Middle frontal gyrus (tissue), 1 donor: ENCODE measurements at regions not wholly inside any gene's neighbourhood (a gene's known extent, or its start where the extent isn't known, plus 50 kb on each side); places are given as distances from the start of the nearest gene placed in this dataset.

Source experiments
- DNase-seq: peaks from one replicate; pipeline ENCODE4 v3.0.0-alpha.2; 2015; ENCODE audit warnings: low spot score; ENCODE audit errors: extremely low spot score

DNA sequence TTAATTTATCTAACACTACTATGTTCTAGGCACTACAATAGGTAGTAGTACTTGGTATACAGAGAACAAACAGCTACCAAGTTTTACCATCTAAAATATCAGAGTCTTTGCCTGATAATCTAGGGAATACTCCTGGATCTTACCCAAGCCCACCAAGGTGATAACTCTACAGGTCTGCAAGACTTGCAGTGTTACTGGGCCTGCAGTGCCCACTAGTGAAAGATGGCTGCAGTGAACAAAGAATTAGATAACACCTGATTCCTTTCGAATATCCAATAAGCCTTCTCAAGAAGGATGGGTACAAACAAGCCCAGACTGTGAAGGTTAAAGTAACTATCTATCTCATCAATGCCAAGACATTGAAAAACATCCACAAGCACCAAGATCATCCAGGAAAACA is 317.0 kb upstream of the DCBLD2 start:
- no peak for DNase-seq

DNA sequence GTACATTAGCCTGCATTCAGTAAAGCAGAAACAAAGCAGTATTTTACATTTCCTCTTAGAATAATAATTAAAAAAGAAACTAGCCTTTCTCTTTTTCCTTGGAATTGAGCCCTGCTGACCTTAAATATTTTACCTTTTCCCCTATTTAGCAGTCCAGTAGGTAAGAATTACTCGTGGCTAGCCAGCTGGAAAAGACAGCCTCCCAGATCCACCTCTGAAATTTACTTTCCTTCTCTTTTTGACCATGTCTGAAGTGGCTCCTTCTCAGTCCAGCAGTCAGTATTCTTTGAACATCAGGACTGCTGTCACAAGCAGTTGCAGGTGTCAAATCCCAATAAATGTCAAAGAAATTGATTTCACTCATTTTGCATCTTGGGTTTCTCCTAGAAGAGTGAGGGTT is 311.5 kb upstream of the DCBLD2 start:
- no peak for DNase-seq

DNA sequence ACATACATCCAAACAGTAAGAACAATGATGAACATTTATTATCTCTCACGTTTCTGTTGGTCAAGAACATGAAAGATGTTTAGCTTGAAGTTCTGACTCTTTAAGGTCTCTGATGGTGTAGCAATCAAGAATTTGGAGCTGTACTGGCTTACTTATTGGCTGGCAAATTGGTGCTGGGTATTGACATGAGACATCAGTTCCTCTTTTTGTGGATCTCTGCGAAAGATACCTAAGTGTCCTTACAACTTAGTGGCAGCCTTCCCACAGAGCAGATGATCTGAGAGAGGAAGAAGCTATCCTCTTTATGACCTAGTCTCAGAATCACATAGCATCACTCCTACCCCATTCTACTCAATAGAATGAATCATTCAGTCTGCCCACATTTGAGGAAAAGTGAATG is 309.8 kb upstream of the DCBLD2 start:
- DNase-seq = no peak

DNA sequence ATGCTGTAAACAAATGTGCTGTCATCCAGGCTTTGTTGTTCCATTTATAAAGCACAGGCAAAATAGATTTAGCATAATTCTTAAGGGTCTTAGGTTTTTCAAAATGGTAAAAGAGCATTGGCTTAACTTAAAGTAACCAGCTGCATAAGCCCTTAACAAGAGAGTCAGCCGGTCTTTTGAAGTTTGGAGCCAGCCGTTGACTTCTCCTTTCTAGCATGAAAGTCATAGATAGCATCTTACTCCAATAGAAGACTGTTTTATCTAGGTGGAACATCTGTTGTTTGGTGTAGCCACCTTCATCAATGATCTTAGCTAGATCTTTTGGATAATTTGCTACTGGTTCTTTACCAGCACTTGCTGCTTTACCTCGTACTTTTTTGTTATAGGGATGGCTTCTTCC is 297.5 kb upstream of the DCBLD2 start:
- no peak for DNase-seq

DNA sequence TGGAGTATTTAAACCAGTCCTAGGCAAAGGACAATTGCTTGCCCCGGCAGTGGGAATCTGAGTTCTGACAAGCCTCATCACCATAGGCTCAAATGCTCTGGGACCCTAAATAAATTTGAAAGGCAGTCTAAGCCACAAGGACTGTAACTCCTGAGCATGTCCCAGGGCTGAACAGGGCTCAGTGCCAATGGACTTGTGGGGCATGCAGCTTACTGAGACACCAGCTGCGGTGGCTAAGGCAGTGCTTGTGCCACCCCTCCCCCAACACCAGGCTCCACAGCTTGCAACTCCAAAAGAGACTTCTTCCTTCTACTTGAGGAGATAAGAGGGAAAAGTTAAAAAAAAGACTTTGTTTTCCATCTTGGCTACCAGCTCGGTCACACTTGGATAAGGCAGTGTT is 289.7 kb upstream of the DCBLD2 start:
- no peak for DNase-seq

DNA sequence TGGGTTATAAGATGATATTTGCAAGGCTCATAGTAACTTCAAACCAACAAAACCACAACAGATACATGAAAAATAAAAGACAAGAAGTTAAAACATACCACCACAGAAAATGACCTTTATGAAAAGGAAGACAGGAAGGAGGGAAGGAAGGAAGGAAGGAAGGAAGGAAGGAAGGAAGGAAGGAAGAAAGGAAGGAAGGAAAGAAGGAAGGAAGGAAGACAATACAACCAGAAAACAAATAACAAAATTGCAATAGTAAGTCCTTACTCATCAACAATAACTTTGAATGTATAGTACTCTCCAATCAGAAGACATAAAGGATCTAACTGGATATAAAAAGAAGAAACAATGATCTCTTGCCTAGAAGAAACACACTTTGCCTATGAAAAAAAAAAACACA is 287.4 kb upstream of the DCBLD2 start:
- no peak for DNase-seq

DNA sequence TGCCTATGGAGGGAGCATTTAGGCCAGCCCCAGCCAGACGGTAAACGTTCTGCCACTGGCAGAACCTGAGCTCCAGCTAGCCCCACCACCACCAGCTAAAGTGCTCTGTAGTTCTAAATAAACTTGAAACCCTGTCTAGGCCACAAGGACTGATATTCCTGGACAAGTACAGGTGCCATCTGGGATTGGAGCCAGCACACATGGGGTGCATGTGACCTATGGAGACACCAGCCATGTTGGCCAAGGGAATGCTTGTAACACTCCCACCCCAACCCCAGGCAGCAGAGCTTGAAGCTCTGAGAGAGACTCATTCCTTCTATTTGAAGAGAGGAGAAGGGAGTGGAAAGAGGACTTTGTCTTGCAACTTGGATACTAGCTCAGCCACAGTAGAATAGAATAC is 284.5 kb upstream of the DCBLD2 start:
- no peak for DNase-seq

DNA sequence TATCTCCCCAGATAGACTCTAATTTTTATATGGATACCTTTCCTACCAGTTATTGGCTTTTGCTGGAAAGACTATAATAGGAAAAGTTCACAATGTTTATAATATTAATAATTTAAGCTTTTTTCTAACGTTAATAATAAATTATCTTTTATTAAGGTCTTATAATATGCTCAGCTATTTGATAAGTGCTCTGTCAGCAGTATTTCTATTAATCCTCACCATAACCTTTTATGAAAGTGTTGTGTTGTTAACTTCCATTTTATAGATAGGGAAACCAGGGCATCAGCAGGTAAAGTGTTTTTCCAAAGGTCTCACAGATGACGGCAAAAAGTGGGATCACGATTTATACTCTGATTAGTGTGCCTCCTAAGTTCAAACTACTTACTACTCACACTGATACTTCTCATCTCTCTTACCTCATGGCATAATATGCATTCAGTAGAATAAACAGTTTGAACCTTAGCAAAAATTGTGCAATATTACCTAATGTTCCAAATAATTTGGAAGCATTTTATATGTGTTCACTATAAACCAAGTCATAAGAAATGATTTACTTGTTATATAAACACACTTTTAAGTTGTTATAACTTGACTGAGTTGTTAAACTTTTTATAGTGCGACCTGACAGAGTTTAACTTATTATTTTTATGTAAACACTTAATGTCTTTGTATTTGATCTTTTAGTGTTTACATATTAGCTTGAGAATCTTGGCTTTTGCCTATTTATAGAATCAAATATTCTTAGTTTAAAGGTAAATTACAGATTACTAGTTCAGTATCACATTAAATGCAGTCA is 274.9 kb upstream of the DCBLD2 start:
- DNase-seq = no peak

DNA sequence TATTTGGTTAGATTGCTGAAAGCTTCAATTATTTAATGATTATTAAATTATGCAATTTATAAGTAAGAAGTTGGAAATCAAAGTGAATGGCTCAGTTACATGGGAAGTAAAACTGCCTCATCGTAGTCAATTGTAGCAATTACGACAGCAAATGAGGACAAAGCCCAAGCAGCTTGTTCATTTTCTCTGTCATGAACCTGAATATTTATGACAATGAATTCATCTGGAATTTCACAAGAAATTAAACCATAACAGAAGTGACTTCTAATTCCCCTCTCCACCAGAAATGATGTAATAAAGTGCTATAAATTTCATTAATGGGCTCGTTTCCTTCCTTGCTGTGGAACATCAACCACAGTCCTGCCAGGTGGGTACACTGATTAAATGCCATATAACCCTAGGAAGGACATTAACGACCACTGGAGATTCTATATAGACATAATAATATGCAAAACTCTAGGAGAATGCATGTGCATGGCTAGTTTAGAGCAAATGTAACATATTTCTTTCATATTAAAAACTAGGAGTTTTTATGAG is 273.8 kb upstream of the DCBLD2 start:
- no peak for DNase-seq

DNA sequence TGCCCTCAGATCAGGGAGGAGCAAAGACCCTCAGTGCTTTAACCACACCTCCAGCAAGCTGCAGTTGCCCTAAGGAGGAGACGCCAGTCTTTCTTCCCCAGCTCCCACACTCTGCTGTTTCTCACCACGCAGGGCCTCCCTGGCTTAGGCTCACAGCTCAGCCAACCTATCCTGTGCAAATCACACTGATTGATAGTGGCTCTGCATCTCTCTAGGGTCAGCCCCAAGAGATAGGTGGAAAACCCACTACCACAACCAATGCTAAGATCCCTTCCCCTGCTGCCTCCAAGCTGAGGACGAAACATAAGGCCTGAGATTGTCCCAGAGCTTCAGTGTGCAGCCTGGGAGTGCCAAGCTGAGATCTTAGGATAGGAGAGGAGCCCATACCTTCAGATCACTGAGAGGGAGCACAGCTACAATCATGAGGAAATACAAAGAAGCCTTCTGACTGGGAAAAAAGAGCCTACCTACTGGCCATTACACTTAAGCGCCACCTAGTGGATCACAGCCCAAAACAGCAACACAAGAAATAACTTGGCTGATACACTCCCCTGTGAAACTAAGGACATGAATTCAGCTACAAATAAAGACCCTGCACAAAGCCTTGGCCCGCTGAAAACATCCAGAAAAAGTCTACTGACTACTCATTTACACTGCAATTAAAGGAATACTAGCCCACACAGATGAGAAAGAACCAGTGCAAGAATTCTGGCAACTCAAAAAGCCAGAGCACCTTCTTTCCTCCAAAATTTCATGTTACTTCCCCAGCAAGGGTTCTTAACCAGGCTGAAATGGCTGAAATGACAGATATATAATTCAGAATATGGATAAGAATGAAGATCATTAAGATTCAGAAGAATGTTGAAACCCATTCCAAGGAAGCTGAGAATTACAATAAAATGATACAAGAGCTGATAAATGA is 271.5 kb upstream of the DCBLD2 start:
- no peak for DNase-seq

DNA sequence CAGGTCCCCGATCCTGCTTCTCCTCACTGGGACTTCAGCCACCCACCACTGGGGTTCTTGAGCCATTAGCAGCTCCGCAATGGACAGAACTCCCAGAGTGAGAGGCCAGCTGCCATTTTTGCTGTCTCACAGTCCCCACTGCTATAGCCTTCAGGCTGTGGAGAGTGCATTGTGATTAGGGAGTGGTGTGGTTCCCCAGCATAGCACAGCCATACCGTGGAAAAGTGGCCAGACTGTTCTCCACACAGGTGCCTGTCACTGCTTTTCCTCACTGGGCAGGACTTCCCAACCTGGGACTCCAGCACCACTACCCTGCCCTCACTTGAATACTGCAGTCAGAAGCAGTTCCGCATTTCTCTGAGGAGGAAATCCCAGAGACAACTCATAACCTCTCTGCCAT is 270.3 kb upstream of the DCBLD2 start:
- no peak for DNase-seq

DNA sequence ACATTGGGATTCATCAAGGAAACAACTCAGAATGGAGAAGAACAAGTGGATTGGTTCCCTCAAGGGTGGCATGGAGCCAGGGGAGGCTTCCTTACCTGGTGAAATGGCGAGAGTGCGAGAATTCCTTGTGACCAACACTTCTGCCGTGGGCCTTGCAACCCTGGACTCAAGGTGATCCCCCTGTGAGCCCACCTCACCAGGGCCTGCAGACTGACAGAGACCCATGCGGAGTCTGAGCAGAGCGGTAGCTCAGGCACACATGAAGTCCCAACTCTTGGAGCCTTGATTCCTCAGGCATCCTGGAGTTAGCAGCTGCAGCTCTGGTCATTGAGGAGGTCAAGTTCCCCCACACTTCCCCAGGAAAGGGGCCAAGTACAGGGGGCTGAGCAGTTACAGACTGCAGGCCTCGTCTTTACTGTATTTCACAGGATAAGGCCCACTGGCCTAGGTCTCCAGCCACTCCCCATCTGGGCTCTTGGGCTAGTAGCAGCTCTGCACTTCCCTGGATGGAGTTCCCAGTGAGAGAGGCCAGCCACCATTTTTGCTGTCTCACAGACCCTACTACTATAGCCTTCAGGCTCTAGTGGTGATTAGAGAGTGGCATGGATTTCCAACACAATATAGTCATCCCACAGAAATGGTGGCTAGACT is 269.5 kb upstream of the DCBLD2 start:
- no peak for DNase-seq

DNA sequence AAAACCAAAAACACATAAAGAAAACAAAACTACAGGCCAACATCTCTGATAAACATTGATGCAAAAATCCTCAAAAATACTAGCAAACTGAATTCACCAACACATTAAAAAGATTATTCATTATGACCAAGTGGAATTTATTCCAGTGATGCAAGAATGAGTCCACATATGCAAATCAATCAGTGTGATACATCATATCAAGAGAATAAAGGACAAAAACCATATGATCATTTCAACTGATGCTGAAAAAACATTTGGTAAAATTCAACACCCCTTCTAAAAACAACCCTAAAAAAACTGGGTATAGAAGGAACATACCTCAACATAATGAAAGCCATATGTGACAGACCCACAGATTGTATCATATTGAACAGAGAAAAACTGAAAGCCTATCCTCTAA is 265.6 kb upstream of the DCBLD2 start:
- DNase-seq = no peak

DNA sequence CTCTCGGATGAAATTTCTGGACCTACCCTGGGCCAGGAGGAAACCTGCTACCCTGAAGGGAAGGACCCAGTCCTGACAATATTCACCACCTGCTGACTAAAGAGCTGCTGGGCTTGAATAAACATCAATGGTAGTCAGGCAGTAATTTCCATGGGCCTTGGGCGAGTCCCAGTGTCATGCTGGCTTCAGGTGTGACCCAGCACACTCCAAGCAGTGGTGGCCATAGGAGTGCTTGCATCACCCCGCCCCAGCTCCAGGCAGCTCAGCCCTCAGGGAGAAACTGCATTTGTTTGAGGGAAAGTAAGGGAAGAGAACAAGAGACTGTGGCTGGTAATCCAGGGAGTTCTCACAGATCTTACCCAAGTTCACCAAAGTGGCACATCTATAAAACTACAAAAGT is 261.8 kb upstream of the DCBLD2 start:
- no peak for DNase-seq

DNA sequence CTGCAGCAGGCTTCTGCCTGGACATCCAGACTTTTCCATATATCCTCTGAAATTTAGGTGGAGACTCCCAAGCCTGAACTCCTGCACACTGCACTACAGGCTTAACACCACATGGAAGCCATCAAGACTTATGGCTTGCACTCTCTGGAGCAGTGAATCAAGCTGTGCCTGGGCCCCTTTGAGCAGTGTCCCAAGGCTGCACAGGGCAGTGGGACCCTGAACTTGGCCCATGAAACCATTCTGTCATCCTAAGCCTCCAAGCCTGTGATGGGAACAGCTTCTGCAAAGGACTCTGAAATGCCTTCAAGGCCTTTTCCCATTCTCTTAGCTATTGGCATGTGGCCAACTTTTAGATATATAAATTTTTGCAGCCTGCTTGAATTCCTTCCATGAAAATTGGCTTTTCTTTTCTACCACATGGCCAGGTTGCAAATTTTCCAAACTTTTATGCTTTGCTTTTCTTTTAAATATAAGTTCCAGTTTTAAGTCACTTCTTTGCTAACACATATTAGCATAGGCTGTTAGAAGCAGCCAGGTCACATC is 257.8 kb upstream of the DCBLD2 start:
- DNase-seq = no peak

DNA sequence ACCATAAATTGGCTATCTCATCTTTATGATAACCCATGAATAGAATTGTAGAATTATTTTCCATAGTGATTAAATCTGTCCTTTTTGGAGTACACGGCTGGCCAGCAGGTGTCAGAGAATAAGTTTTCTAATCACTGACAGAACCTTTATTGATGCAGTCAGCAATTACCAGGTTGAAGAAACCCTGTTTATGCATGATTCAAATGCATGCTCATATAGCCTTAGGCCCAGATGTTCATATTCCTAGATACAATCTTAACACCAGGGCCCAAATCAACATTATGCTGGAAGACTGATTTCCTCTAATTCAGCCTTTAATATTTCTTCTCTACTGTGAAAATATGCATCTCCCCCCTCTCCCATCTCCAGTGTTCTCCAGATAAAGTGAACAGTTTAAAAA is 243.5 kb upstream of the DCBLD2 start:
- no peak for DNase-seq

DNA sequence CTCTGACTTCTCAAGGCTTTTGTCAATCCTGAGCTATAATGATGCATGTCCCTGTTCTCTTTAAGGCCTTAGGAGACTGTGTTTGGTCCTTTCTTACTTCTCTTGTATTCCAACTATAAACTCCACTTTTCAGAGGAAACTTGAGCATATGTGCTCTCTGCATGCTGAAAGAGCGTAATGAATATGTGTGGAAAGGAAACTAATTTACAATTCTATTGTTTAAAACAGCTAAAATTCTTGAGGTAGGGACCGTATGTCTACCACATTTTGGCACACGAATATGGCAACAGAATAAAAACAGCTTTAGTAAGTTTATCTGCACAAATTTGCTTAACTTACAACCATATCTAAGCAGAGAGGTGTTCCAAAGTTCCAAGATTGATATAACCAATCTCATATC is 242.0 kb upstream of the DCBLD2 start:
- DNase-seq = no peak

DNA sequence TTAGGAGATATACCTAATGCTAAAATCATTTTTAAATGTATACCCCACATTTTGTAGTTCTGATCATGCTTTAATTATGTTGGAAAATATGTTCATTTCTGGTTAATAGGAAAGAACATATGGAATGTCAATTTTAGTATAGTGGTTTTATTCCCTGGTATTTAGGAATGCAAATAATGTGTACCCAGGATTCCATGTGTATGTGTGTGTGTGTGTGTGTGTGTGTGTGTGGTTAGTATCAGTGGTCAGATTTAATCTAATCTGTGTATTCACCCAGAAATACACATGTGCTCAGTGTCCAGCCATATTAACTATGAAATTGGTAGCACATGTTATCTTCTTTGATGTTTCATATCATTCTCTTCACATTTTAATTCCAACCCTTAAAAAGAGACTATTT is 233.5 kb upstream of the DCBLD2 start:
- no peak for DNase-seq

DNA sequence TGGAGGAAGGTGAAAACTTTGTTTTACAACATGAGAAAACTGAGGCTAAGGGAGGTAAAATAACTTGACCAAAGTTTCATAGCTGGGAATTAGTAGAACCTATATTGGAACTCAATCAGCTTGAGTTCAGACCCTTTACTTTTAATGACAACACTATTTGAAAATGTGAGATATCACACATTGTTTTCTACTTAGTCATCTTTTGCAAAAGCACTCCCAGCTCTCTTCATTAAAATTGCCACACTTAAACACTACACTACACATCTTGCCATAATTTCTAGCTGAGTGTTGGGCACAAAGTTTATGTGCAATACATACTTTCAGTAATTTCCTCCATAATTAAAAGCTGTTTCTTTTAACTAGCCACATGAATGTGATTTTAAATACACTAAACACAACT is 230.4 kb upstream of the DCBLD2 start:
- no peak for DNase-seq

DNA sequence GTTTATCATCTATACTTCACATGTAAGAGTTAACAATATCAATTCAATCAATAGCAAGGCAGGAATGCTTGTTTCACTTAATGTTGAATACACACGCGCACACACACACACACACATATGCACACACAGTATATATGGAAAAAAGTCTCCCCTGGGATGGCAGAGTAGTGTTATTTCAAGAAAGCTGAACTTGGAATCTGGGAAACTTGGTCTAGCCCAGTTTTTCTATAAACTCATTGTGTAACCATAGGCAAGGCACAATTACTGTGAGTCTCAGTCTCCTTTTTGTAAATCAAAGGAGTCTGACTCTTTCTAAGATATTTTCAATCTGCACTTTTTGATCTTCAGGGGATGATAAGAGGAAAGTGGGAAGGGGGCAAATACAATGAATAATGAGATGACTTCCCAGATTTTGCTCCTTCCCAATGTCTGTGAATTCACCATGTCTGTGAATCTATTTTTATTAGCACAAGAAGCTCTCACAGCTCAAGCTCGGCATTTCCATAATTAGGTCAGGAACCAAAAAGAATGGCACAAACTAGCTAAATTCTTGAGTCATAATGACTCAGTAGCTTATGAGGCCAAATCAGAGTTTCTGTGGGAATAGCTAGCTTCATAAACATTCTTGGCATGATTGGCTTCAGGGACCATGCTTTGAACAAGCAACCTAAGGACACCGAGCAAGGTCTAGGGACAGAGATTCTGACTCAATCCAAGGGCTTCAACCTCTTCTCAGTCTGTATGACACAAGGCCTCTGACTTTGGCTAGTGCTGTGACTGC is 227.4 kb upstream of the DCBLD2 start:
- no peak for DNase-seq

DNA sequence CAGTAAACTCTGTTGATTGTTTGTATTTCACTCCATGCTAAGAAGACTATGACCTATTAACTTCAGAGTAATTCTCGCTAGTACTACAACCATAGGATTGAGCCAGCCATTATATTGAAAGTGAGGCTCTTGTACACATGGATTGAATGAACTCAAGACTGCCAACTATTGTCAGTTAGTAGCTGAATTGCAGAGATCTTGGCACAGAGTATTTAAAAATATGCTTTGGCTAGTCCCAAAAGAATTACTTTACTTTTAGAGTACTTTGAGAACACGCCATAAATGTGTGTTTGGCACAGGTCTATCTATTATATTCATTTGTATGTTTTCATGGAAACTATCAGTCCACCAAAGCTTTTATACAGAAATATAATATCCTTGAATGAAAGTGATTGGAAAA is 226.7 kb upstream of the DCBLD2 start:
- DNase-seq = no peak
